Progenitor cell of endocrine pancreas (in vitro differentiated cells): ENCODE measurements at regions not wholly inside any gene's neighbourhood (a gene's known extent, or its start where the extent isn't known, plus 50 kb on each side); places are given as distances from the start of the nearest gene placed in this dataset.

Source experiments
- DNase-seq: peaks from one replicate; pipeline ENCODE4 v3.0.0; 2021; ENCODE audit warnings: low spot score; ENCODE audit not compliant: unreplicated experiment
- H3K27ac Mint-ChIP-seq: 2 replicates; pipeline ENCODE4 v1.8.0; 2021; ENCODE audit warnings: mild to moderate bottlenecking, moderate library complexity, mixed read lengths
- H3K27me3 Mint-ChIP-seq: 2 replicates; pipeline ENCODE4 v1.8.0; 2021; ENCODE audit warnings: mixed read lengths
- H3K36me3 Mint-ChIP-seq: 2 replicates; pipeline ENCODE4 v1.8.0; 2022; ENCODE audit warnings: mixed read lengths; ENCODE audit not compliant: insufficient read depth
- H3K4me1 Mint-ChIP-seq: 2 replicates; pipeline ENCODE4 v1.8.0; 2021; ENCODE audit warnings: low read depth, mixed read lengths
- H3K4me3 Mint-ChIP-seq: 2 replicates; pipeline ENCODE4 v1.8.0; 2021; ENCODE audit warnings: low read depth, mild to moderate bottlenecking, moderate library complexity, mixed read lengths
- H3K9me3 Mint-ChIP-seq: 2 replicates; pipeline ENCODE4 v1.8.0; 2021; ENCODE audit warnings: low read depth, mixed read lengths
- CTCF ChIP-seq: fragments of 200-600 bp; sonication (generic); IDR thresholded peaks from one replicate; pipeline ENCODE4 v1.5.0; 2021; ENCODE audit warnings: antibody characterized with exemption, mild to moderate bottlenecking; ENCODE audit not compliant: unreplicated experiment

- TF ChIP-seq CTCF: no peak
- no peak for DNase-seq
- H3K27ac Mint-ChIP-seq: no peak overlapping the region
- H3K4me3 Mint-ChIP-seq: no peak overlapping the region
- H3K27me3 Mint-ChIP-seq: no peaks in the 10 kb centered on the region
- no peaks in the 10 kb centered on the region for H3K4me1 Mint-ChIP-seq
- H3K9me3 Mint-ChIP-seq: no peaks in the 10 kb centered on the region
- H3K36me3 Mint-ChIP-seq: no peaks in the 10 kb centered on the region
These were observed 258.4 kb upstream of the DAPK1 start for GRCh38 chr9:87239312-87239711.

GRCh38 chr9:87243602-87244001 is 254.1 kb upstream of the DAPK1 start:
- Mint-ChIP-seq H3K4me1 (peaks cover 7% of the 10 kb centered on the region), H3K27ac (no peak overlapping the region), H3K9me3 (no peaks in the 10 kb centered on the region), H3K36me3 (no peaks in the 10 kb centered on the region), H3K4me3 (no peak overlapping the region), H3K27me3 (peaks cover 10% of the 10 kb centered on the region)
- no peak for TF ChIP-seq CTCF
- no peak for DNase-seq

GRCh38 chr9:87245271-87245670 is 252.4 kb upstream of the DAPK1 start:
- TF ChIP-seq CTCF: no peak
- no peaks in the 10 kb centered on the region for H3K9me3 Mint-ChIP-seq

GRCh38 chr9:87247097-87247496 is 250.6 kb upstream of the DAPK1 start:
- Mint-ChIP-seq H3K27me3 (peaks cover 13% of the 10 kb centered on the region), H3K4me3 (no peak overlapping the region), H3K9me3 (no peaks in the 10 kb centered on the region), H3K27ac (no peak overlapping the region), H3K4me1 (peaks cover 7% of the 10 kb centered on the region), H3K36me3 (no peaks in the 10 kb centered on the region)
- TF ChIP-seq CTCF: no peak
- no peak for DNase-seq

More at GRCh38 chr9:87245271-87245670, 252.4 kb upstream of the DAPK1 start:
- peaks cover 7% of the 10 kb centered on the region for H3K4me1 Mint-ChIP-seq
- H3K27me3 Mint-ChIP-seq: peaks cover 13% of the 10 kb centered on the region
- DNase-seq: no peak
- H3K4me3 Mint-ChIP-seq: no peak overlapping the region
- H3K36me3 Mint-ChIP-seq: no peaks in the 10 kb centered on the region
- H3K27ac Mint-ChIP-seq: no peak overlapping the region

- no peak for TF ChIP-seq CTCF
These were observed 248.6 kb upstream of the DAPK1 start for GRCh38 chr9:87249029-87249428.

GRCh38 chr9:87250205-87250604 is 247.5 kb upstream of the DAPK1 start:
- H3K27me3 Mint-ChIP-seq: peaks cover 14% of the 10 kb centered on the region
- TF ChIP-seq CTCF: no peak
- DNase-seq: no peak
- H3K4me1 Mint-ChIP-seq: peaks cover 4% of the 10 kb centered on the region
- no peak overlapping the region for H3K27ac Mint-ChIP-seq
- no peaks in the 10 kb centered on the region for H3K9me3 Mint-ChIP-seq
- H3K36me3 Mint-ChIP-seq: no peaks in the 10 kb centered on the region
- no peak overlapping the region for H3K4me3 Mint-ChIP-seq

More at GRCh38 chr9:87249029-87249428, 248.6 kb upstream of the DAPK1 start:
- H3K27me3 Mint-ChIP-seq: peaks cover 17% of the 10 kb centered on the region
- H3K36me3 Mint-ChIP-seq: no peaks in the 10 kb centered on the region
- no peak for DNase-seq
- H3K9me3 Mint-ChIP-seq: no peaks in the 10 kb centered on the region
- no peak overlapping the region for H3K27ac Mint-ChIP-seq
- no peak overlapping the region for H3K4me3 Mint-ChIP-seq
- peaks cover 7% of the 10 kb centered on the region for H3K4me1 Mint-ChIP-seq
